T47D (cell line): ENCODE measurements at regions not wholly inside any gene's neighbourhood (a gene's known extent, or its start where the extent isn't known, plus 50 kb on each side); places are given as distances from the start of the nearest gene placed in this dataset.
A peak's percentile ranks its signal among the peaks of the same experiment; 100 is the strongest.
"Not testable (repeated sequence)": the region's sequence is repeated elsewhere in the genome, so short reads cannot be mapped to it uniquely, and the experiment has no call there.

ENCODE experiments used
- DNase-seq, 2 experiments: peaks; one replicate each; pipeline versions ENCODE4 v3.0.0 to v3.0.0-alpha.2; 2011 to 2012; ENCODE audit warnings: low read depth in 1 of 2, low spot score in 1 of 2
- JUND ChIP-seq: IDR thresholded peaks from 2 replicates; pipeline ENCODE4 v1.6.1; 2012; ENCODE audit warnings: low read depth
- in situ Hi-C: cut with HindIII; loops from 2 replicates; pipeline ENCODE4 v1.10.0; 2016; ENCODE audit warnings: low sequenced_read_pairs, low pct_unique_long_range_greater_than_20kb

DNA sequence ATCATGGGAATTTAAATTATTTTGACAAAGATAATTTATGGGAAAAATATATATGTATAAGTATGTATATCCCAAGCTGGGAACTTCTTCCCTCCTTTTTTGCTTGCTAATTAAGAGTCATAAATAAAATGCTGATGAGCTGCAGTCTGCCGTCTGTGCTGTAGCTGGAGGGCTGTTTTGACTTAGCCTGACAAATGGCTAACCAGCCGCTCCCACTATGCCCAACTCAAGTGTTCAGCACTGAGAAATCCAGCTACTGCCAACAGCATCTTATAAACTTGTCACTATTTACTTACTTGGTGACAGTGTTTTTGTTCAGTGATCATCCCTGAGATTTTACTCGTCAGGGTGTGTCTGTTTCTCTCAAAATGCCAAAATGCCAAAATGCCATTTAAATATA lies 171.2 kb upstream of the PGRMC2 start:
- no peak for TF ChIP-seq JUND
- DNase-seq: no peak
- in situ Hi-C loops: no loop called here

DNA sequence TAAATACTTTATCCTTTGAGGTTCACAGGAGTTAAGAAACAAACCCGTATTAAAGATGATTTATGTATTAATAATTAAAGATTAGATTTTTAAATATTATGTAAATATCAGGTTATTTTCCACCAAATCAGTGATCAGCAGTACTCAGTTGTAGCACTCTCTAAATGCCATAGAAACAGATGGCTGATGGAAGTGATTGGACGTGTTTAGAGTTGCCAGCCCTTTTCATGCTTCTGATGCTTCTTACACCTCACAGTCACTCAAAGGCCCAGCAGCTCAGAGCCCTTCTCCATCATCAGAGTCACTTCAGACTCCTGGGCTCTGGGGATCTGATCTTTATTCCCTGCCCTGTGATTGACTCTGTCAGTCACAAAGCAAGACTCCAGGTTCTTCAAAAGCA lies 170.1 kb upstream of the PGRMC2 start:
- in situ Hi-C loops: no loop called here
- DNase-seq: no peak
- no peak for TF ChIP-seq JUND

DNA sequence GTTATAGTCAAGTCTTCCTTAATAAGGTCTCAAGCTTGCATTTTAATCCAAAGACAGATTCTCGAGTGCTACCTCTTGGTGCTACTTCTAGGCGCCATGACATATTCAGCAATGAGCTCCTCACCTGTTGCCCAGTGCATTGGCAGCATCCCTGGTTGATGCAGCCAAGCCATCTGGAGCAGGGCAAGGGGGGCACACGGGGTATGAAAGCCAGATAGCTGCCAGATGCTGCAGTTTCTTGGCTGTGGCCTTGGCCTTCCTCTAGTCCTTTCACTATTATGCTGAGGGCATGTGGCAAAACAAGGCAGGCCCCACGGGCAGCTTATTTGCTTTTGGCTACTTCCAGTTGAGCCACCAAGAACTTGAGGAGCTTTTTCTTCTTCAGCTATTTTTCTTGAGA lies 168.6 kb upstream of the PGRMC2 start:
- in situ Hi-C loops: no loop called here

DNA sequence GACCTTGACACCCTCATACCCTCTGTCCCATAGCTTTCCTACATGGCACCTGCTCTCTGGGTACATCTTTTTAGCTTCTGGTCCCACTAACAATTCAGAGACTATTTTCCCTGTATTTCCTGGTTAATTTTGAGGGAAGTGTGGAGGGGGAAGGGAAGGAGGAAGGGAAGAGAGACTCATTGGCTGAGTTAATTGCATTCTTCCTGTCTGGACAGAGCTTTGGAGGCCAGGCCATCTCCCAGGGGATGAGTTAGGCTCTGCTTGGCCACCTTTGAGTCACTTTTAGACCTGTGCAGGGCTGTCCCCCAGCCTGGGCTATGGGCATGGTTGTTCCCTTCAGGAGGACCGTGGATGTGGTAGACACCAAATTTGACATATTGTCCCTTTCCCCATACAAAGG lies 167.9 kb upstream of the PGRMC2 start:
- in situ Hi-C loops: no loop called here
- no peak for DNase-seq
- TF ChIP-seq JUND: no peak

More for the DNA sequence above, 168.6 kb upstream of the PGRMC2 start:
- no peak for DNase-seq
- no peak for TF ChIP-seq JUND

DNA sequence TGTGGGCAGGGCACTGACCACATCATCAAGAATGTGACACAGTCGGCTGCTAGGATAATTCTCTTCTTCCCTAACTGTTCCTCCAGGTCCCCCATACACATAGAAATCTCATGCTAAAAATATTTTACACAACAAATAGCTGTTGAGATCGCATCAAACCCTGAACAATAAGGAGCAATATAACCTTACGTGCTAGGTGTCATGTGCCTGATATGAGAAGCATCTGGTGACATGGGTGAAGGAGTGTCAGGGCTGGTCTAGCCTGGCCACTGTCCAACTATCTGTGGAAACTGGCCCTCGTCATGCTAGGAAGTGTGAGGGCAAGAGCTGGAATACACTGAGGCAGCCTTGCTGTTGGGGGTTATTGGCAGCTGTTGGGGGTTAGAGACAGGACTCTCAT lies 167.3 kb upstream of the PGRMC2 start:
- no peak for DNase-seq
- in situ Hi-C loops: no loop called here
- TF ChIP-seq JUND: no peak

DNA sequence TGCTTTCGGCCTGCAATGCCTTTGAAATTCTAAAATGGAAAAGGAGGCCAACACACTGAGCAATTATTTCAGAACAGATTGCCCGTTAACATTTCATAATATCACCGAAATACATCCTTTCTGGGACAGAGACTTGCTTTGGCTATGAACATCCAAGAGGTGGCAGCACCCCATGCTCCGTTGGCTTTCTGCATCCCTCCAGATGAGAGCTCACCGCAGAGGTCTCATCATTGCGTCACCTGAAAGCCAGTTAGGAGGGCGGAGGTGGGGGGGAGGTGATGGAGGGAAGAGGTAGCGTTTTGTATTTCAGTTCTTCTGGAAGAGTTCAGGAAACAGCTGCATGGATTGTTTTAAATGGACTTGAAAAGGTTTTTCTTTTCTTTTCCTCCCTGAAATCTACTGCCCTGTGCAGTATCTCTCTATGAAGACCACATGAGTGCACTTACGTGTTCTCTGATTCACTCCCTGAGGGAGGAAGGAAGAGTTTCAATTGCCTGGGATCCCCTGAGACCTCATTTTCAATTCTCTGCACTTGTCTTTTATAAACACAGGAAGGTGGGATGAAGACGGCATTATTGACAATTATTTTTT lies 166.8 kb upstream of the PGRMC2 start:
- no peak for TF ChIP-seq JUND

DNA sequence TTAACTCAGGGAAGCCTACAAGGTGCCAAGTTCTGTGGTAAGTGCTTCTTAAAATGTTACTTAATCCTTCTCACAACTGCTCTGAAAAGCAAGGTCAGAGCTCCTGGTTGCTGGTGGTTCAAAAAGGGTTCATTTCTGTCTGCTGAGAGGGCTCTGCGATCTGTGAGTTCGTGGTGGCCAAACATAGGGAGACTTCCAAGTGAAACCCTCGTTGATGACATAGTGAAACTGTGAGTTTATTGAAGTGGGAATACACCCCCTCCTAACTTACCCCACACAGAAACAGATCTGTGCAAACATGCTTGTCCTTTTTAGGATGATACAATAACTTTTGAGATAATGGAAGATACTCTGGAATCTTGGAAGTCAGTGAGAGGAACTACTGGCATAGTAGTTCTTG lies 164.8 kb upstream of the PGRMC2 start:
- DNase-seq: no peak
- in situ Hi-C loops: no loop called here
- TF ChIP-seq JUND: no peak

More for the DNA sequence above, 166.8 kb upstream of the PGRMC2 start:
- DNase-seq: peak; percentile 52 to 74
- in situ Hi-C loops: no loop called here

DNA sequence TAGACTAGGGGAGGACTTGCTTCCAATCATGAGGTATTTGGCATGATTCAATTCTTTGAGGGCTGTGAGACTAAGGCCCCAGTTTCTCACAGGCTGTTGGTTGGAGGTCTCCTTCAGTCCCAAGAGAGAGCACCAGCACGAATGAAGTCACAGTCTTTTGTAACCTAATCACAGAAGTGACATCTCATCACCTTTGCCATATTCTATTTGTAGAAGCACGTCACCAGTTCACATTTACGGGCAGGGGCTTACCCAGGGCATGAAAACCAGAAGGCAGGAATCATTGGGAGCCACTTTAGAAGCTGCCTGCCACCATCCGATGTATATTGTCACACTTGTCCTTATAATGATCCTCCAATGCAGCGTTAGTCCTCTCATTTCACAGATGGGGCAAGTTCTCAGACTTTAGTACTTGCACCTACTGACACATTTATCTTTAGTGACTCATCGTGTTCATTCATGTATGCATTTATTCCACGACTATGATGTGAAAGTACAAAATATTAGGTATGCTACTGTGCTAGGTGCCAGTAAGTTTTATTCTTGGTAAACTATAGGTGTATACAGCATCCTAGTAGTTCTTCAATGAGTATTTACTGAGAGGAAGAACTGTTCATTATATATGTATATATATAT lies 163.8 kb upstream of the PGRMC2 start:
- in situ Hi-C loops: no loop called here
- TF ChIP-seq JUND: no peak
- DNase-seq: no peak

DNA sequence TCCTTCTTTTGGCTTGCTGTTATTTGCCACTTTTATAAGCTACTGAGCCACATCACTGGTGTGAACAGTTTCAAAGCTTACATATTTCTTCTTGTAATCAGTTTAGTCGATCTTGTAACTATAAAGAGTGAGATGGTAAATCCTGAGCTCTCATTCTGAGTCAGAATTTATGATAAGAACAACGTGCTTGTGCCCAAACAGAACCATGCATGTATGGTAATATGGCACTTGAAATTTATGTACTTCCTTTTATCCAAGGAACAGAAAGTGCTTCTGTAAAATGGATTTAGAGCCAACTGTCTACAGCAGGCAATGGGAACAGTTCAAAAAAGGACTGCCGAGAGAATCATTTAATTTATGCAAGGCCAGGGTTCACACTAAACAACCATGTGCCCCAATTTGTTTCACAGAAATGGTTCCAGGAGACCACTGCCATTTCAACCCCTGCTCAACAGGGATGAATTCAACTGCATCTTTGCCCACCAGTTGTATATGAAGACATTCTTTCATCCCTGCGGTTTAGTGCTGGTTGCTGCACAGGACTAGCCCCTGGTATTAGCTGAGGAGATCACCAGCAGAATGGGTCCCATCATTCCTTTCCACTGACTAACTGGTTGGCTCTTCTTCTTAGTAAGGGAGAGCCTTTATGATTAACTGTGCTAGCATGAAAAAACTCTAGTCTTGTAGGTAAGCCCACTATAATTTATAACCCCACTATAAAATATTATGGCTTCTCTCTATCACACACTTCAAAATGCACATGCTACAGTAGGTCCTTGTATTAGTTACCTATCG lies 162.9 kb upstream of the PGRMC2 start:
- in situ Hi-C loops: no loop called here
- DNase-seq: no peak
- no peak for TF ChIP-seq JUND

DNA sequence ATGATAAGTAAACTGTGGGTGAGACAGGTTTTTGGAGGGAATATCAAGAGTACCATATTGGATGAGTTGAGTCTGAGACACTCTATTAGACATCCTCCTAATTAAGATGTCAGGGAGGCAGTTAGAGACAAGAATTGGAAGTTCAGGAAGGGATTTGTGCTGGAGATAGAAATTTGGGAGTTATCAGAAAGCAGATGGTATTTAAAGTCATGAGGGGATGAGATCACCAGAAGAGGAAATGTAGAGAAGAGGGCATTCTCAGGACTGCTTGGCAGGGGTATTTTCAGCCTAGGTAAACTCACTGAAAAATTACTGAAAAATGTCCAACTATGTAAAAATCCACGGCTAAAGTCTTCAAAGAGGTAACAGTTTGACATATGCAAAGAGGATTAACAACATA lies 161.6 kb upstream of the PGRMC2 start:
- in situ Hi-C loops: no loop called here
- DNase-seq: no peak
- no peak for TF ChIP-seq JUND

DNA sequence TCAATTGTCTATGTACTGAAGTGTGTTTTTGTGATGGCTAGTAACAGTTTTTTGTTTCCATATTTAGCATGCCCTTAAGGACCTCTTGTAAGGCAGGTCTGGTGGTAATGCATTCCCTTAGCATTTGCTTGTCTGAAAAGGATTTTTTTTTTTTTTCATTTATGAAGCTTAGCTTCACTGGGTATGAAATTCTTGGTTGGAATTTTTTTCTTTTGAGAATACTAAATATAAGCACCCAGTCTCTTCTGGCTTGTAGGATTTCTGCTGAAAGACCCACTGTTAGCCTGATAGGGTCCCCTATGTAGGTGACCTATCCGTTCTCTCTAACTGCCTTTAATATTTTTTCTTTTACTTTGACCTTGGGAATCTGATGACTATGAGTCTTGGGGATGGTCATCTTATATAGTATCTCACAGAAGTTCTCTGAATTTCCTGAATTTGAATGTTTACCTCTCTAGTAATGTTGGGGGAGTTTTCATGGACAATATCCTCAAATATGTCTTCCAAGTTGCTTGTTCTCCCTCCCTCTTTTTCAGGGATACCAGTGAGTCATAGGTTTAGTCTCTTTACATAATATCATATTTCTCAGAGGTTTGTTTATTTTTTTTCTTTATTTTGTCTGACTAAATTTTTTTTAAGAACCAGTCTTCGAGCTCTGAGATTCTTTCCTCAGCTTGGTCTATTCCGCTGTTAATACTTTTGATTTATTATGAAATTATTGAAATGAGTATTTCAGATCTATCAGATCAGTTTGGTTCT lies 157.1 kb upstream of the PGRMC2 start:
- no peak for TF ChIP-seq JUND
- no peak for DNase-seq
- in situ Hi-C loops: no loop called here

DNA sequence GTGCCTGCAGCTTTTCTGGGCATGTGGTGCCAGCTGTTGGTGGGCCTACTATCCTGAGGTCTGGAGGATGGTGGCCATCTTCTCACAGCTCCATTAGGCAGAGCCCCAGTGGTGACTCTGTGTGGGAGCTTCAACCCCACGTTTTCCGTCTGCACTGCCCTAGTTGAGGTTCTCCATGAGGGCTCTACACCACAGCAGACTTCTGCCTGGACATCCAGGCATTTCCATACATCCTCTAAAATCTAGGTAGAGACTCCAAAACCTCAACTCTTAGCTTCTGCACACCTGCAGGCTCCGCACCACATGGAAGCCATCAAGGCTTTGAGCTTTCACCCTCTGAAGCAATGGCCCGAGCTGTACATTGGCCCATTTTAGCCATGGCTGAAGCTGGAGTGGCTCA lies 153.3 kb upstream of the PGRMC2 start:
- no peak for DNase-seq
- in situ Hi-C loops: no loop called here
- TF ChIP-seq JUND: no peak

DNA sequence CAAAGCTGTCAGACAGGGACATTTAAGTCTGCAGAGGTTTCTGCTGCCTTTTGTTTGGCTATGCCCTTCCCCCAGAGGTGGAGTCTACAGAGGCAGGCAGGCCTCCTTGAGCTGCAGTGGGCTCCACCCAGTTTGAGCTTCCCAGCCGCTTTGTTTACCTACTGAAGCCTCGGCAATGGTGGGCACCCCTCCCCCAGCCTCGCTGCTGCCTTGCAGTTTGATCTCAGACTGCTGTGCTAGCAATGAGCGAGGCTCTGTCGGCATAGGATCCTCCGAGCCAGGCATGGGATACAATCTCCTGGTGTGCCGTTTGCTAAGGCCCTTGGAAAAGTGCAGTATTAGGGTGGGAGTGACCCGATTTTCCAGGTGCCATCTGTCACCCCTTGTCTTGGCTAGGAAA lies 149.4 kb upstream of the PGRMC2 start:
- in situ Hi-C loops: not testable (repeated sequence)

DNA sequence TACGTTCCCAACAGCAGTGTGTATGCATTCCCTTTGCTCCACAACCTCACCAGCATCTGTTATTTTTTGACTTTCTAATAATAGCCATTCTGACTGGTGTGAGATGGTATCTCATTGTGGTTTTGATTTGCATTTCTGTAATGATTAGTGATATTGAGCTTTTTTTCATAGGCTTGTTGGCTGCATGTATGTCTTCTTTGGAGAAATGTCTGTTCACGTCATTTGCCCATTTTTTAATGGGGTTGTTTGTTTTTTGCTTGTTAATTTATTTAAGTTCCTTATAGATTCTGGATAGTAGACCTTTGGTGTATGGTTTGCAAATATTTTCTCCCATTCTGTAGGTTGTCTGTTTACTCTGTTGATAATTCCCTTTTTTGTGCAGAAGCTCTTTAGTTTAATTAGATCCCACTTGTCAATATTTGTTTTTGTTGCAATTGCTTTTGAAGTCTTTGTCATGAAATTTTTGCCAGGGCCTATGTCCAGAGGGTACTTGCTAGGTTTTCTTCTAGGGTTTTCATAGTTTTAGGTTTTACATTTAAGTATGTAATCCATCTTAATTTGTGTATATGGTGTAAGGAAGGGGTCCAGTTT lies 141.5 kb upstream of the PGRMC2 start:
- in situ Hi-C loops, DNase-seq: not testable (repeated sequence)

More for the DNA sequence above, 149.4 kb upstream of the PGRMC2 start:
- DNase-seq: not testable (repeated sequence)
